ENCODE measurements at regions not wholly inside any gene's neighbourhood (a gene's known extent, or its start where the extent isn't known, plus 50 kb on each side); places are given as distances from the start of the nearest gene placed in this dataset.
"Not testable (repeated sequence)": the region's sequence is repeated elsewhere in the genome, so short reads cannot be mapped to it uniquely, and the experiment has no call there.

- not testable (repeated sequence) for DNase-seq (ENCODE audit: low spot score)
Observed at GRCh38 chr5:85657328-85657727, 960.4 kb upstream of the COX7C start.

GRCh38 chr5:85662969-85663707, 954.6 kb upstream of the COX7C start:
- not testable (repeated sequence) for DNase-seq (ENCODE audit: low spot score)

- DNase-seq (ENCODE audit: low spot score), result no peak
Observed at GRCh38 chr5:85663708-85664031, 954.1 kb upstream of the COX7C start.

GRCh38 chr5:85670417-85670816, 947.3 kb upstream of the COX7C start:
- peak; percentile 17 for DNase-seq (ENCODE audit: low spot score)

GRCh38 chr5:85671223-85671970, 946.3 kb upstream of the COX7C start:
- peak; percentile 2 for DNase-seq (ENCODE audit: low spot score)

GRCh38 chr5:85681871-85682270, 935.9 kb upstream of the COX7C start:
- DNase-seq (ENCODE audit: low spot score), result no peak

GRCh38 chr5:85684351-85684750, 933.4 kb upstream of the COX7C start:
- DNase-seq (ENCODE audit: low spot score), result no peak

GRCh38 chr5:85703296-85703695, 914.4 kb upstream of the COX7C start:
- DNase-seq (ENCODE audit: low spot score), result no peak

GRCh38 chr5:85709728-85710127, 908.0 kb upstream of the COX7C start:
- DNase-seq (ENCODE audit: low spot score), result no peak

GRCh38 chr5:85716344-85717202, 901.2 kb upstream of the COX7C start:
- no peak for DNase-seq (ENCODE audit: low spot score)

- no peak for DNase-seq (ENCODE audit: low spot score)
Observed at GRCh38 chr5:85717203-85717563, 900.6 kb upstream of the COX7C start.

- no peak for DNase-seq (ENCODE audit: low spot score)
Observed at GRCh38 chr5:85732185-85732584, 885.6 kb upstream of the COX7C start.

GRCh38 chr5:85741972-85742371, 875.8 kb upstream of the COX7C start:
- no peak for DNase-seq (ENCODE audit: low spot score)

GRCh38 chr5:85760519-85760918, 857.2 kb upstream of the COX7C start:
- no peak for DNase-seq (ENCODE audit: low spot score)

GRCh38 chr5:85769347-85769746, 848.4 kb upstream of the COX7C start:
- no peak for DNase-seq (ENCODE audit: low spot score)

GRCh38 chr5:85784746-85785145, 833.0 kb upstream of the COX7C start:
- DNase-seq (ENCODE audit: low spot score), result no peak

- no peak for DNase-seq (ENCODE audit: low spot score)
Observed at GRCh38 chr5:85813146-85813545, 804.6 kb upstream of the COX7C start.

GRCh38 chr5:85814596-85814995, 803.1 kb upstream of the COX7C start:
- no peak for DNase-seq (ENCODE audit: low spot score)

- DNase-seq (ENCODE audit: low spot score), result no peak
Observed at GRCh38 chr5:85823462-85824426, 794.0 kb upstream of the COX7C start.

- DNase-seq (ENCODE audit: low spot score), result no peak
Observed at GRCh38 chr5:85838781-85839180, 779.0 kb upstream of the COX7C start.

- no peak for DNase-seq (ENCODE audit: low spot score)
Observed at GRCh38 chr5:85841653-85842052, 776.1 kb upstream of the COX7C start.

- no peak for DNase-seq (ENCODE audit: low spot score)
Observed at GRCh38 chr5:85843535-85843934, 774.2 kb upstream of the COX7C start.

Data from HuH-7 (cell line).